GM12892 (cell line): ENCODE measurements at regions not wholly inside any gene's neighbourhood (a gene's known extent, or its start where the extent isn't known, plus 50 kb on each side); places are given as distances from the start of the nearest gene placed in this dataset.

Experiments used
- POLR2A ChIP-seq: IDR thresholded peaks from 2 replicates; pipeline ENCODE4 v1.6.1; 2011; ENCODE audit warnings: low read depth, low read length, control low read depth
- POLR2AphosphoS5 ChIP-seq: IDR thresholded peaks from 2 replicates; pipeline ENCODE4 v1.6.1; 2011; ENCODE audit warnings: low read depth, low read length, control low read depth
- TAF1 ChIP-seq: IDR thresholded peaks from 2 replicates; pipeline ENCODE4 v1.6.1; 2011; ENCODE audit warnings: low read depth, mild to moderate bottlenecking, control low read depth, low read length, borderline replicate concordance

DNA sequence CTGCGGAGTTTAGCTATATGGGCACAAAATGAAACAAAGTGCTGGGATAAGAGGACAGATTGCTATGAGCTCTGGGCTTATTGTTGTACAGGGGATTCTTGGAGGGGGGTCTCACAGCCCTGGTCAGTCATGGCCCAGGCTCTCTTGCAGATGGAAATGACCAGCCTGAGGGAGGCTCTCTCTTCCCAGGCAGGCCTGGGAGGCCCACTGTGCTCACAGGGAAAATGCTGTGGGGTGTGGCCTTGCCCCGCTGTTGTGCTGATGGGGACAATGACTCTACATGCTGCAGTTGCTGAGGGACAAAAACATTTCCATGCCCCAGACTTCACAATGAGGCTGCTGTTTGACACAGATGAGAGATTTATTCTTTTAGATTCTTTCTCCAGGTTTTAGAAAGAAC is 202.2 kb downstream of the KLF13 start:
- TF ChIP-seq POLR2A = no peak
- no peak for TF ChIP-seq TAF1
- no peak for TF ChIP-seq POLR2AphosphoS5
